Left lung (tissue), 4 donors: ENCODE measurements at regions not wholly inside any gene's neighbourhood (a gene's known extent, or its start where the extent isn't known, plus 50 kb on each side); places are given as distances from the start of the nearest gene placed in this dataset.

Source experiments
- ATAC-seq: fragments of 200-7000 bp; cut with Tn5 transposase; one replicate; pipeline ENCODE4 v1.9.1; 2020; ENCODE audit warnings: moderate library complexity
- DNase-seq, 4 donors: peaks; one replicate each; pipeline ENCODE4 v3.0.0-alpha.2; 2013 to 2020
- H3K27ac ChIP-seq, 2 donors: fragments of 200-600 bp; sonication (generic) in 1 of 2; one replicate each; pipeline versions ENCODE4 v1.5.0 to v1.8.0; 2020 to 2021
- H3K27me3 ChIP-seq, 2 donors: fragments of 200-600 bp; sonication (generic) in 1 of 2; one replicate each; pipeline versions ENCODE4 v1.5.0 to v1.8.0; 2020 to 2021
- H3K36me3 ChIP-seq, 2 donors: fragments of 200-600 bp; sonication (generic) in 1 of 2; one replicate each; pipeline versions ENCODE4 v1.5.0 to v1.8.0; 2020 to 2021
- H3K4me1 ChIP-seq, 2 donors: fragments of 200-600 bp; one replicate each; pipeline ENCODE4 v1.8.0; 2021
- H3K4me3 ChIP-seq, 2 donors: fragments of 200-600 bp; sonication (generic) in 1 of 2; one replicate each; pipeline versions ENCODE4 v1.5.0 to v1.8.0; 2020 to 2021; ENCODE audit warnings: mild to moderate bottlenecking in 1 of 2
- H3K9me3 ChIP-seq, 2 donors: fragments of 200-600 bp; sonication (generic) in 1 of 2; one replicate each; pipeline versions ENCODE4 v1.5.0 to v1.8.0; 2020 to 2021
- CTCF ChIP-seq, 2 donors: fragments of 200-600 bp; sonication (generic) in 1 of 2; IDR thresholded peaks; one replicate each; pipeline versions ENCODE4 v1.5.0 to v1.8.0; 2021; ENCODE audit warnings: antibody characterized with exemption in 2 of 2
- intact Hi-C, 2 donors: fragments of 100-400 bp; cut with DNase I; formaldehyde crosslinking; loops; one replicate each; pipeline versions ENCODE4 v1.11.2 to v1.14.2; 2022
- donor health status: DM: no; HTN: yes; CAD: no.
- donor health status: DM: no; HTN: no; CAD: no.

- TF ChIP-seq CTCF (IDR thresholded peaks at IDR 0.05), result no peak
- H3K4me3 ChIP-seq, result no peak overlapping the region
- H3K27ac ChIP-seq, result no peak overlapping the region
- DNase-seq, result peak in 2 of 4 donors; percentile 9 to 61
- no peaks in the 10 kb centered on the region for H3K36me3 ChIP-seq
- no peak for ATAC-seq
- H3K27me3 ChIP-seq, result peaks cover 0 to 31% of the 10 kb centered on the region in 2 donors
- no peaks in the 10 kb centered on the region for H3K9me3 ChIP-seq
- intact Hi-C loops, result no loop called here
- no peaks in the 10 kb centered on the region for H3K4me1 ChIP-seq
Observed at GRCh38 chr5:2278825-2279456, 396.2 kb upstream of the IRX4 start.

GRCh38 chr5:2277886-2278285 is 395.2 kb upstream of the IRX4 start:
- H3K36me3 ChIP-seq, result no peaks in the 10 kb centered on the region
- DNase-seq (peak in 2 of 4 donors; percentile 11 to 46), ATAC-seq (no peak)
- H3K27me3 ChIP-seq, result peaks cover 0 to 37% of the 10 kb centered on the region in 2 donors
- no peaks in the 10 kb centered on the region for H3K4me1 ChIP-seq
- H3K9me3 ChIP-seq, result no peaks in the 10 kb centered on the region
- intact Hi-C loops, result no loop called here
- no peak for TF ChIP-seq CTCF (IDR thresholded peaks at IDR 0.05)
- no peak overlapping the region for H3K4me3 ChIP-seq
- H3K27ac ChIP-seq, result no peak overlapping the region

GRCh38 chr5:2276101-2276500 is 393.4 kb upstream of the IRX4 start:
- Histone ChIP-seq H3K36me3 (no peaks in the 10 kb centered on the region), H3K4me3 (no peak overlapping the region), H3K9me3 (no peaks in the 10 kb centered on the region), H3K27ac (no peak overlapping the region), H3K4me1 (no peaks in the 10 kb centered on the region), H3K27me3 (peaks cover 0 to 41% of the 10 kb centered on the region in 2 donors)
- no peak for ATAC-seq
- TF ChIP-seq CTCF (IDR thresholded peaks at IDR 0.05), result no peak
- DNase-seq, result no peak
- intact Hi-C loops, result no loop called here

GRCh38 chr5:2272755-2273154 is 390.0 kb upstream of the IRX4 start:
- no peak overlapping the region for H3K27ac ChIP-seq
- no peak overlapping the region for H3K4me3 ChIP-seq
- peak in 1 of 4 donors; percentile 52 for DNase-seq
- intact Hi-C loops, result no loop called here
- ATAC-seq, result no peak
- TF ChIP-seq CTCF (IDR thresholded peaks at IDR 0.05), result no peak
- H3K27me3 ChIP-seq, result peaks cover 0 to 41% of the 10 kb centered on the region in 2 donors
- no peaks in the 10 kb centered on the region for H3K9me3 ChIP-seq
- H3K4me1 ChIP-seq, result no peaks in the 10 kb centered on the region
- no peaks in the 10 kb centered on the region for H3K36me3 ChIP-seq

- Histone ChIP-seq H3K9me3 (no peaks in the 10 kb centered on the region), H3K4me1 (no peaks in the 10 kb centered on the region), H3K27ac (no peak overlapping the region), H3K36me3 (no peaks in the 10 kb centered on the region), H3K27me3 (peaks cover 0 to 41% of the 10 kb centered on the region in 2 donors), H3K4me3 (no peak overlapping the region)
- intact Hi-C loops, result no loop called here
- TF ChIP-seq CTCF (IDR thresholded peaks at IDR 0.05), result no peak
- no peak for ATAC-seq
- DNase-seq, result no peak
Observed at GRCh38 chr5:2272039-2272438, 389.3 kb upstream of the IRX4 start.
